ENCODE measurements at regions not wholly inside any gene's neighbourhood (a gene's known extent, or its start where the extent isn't known, plus 50 kb on each side); places are given as distances from the start of the nearest gene placed in this dataset.

- intact Hi-C loops (cut with DNase I; ENCODE audit: low total_unique reads): loop anchor here (5.0 kb wide), 1 partner anchor 68 kb away; a partner anchor contains a TSS
- Histone ChIP-seq H3K27ac (peak overlapping the region; percentile 90 to 96), H3K4me1 (peaks cover 0 to 25% (median 3%) of the 10 kb centered on the region in 4 donors), H3K4me3 (peak overlapping the region; percentile 68 to 78), H3K9me3 (no peaks in the 10 kb centered on the region), H3K27me3 (no peaks in the 10 kb centered on the region), H3K36me3 (no peaks in the 10 kb centered on the region)
- peak in 1 of 2 experiments; percentile 18 for TF ChIP-seq CTCF (IDR thresholded peaks at IDR 0.05)
- DNase-seq: peak; percentile 93 to 96
Measured at GRCh38 chr6:26204332-26205160, 117.3 kb downstream of the HFE start.

- H3K27ac ChIP-seq: peak overlapping the region; percentile 90 to 96
- H3K4me1 ChIP-seq: peaks cover 0 to 19% (median 3%) of the 10 kb centered on the region in 4 donors
- DNase-seq: peak; percentile 76 to 88
- no peaks in the 10 kb centered on the region for H3K27me3 ChIP-seq
- no peak for TF ChIP-seq CTCF (IDR thresholded peaks at IDR 0.05)
- H3K4me3 ChIP-seq: peak overlapping the region; percentile 68 to 78
- H3K9me3 ChIP-seq: no peaks in the 10 kb centered on the region
- intact Hi-C loops (cut with DNase I; ENCODE audit: low total_unique reads): no loop called here
- no peaks in the 10 kb centered on the region for H3K36me3 ChIP-seq
Measured at GRCh38 chr6:26205161-26205624, 118.0 kb downstream of the HFE start.

- TF ChIP-seq CTCF (IDR thresholded peaks at IDR 0.05): no peak
- Histone ChIP-seq H3K27ac (peak overlapping the region; percentile 90 to 96), H3K27me3 (no peaks in the 10 kb centered on the region), H3K36me3 (no peaks in the 10 kb centered on the region), H3K4me1 (peaks cover 0 to 18% (median 3%) of the 10 kb centered on the region in 4 donors), H3K9me3 (no peaks in the 10 kb centered on the region), H3K4me3 (peak overlapping the region; percentile 68 to 78)
- DNase-seq: no peak
- intact Hi-C loops (cut with DNase I; ENCODE audit: low total_unique reads): no loop called here
Measured at GRCh38 chr6:26205625-26206574, 118.7 kb downstream of the HFE start.

GRCh38 chr6:26206868-26207801 lies 119.9 kb downstream of the HFE start:
- Histone ChIP-seq H3K27me3 (no peaks in the 10 kb centered on the region), H3K4me1 (peaks cover 0 to 18% (median 3%) of the 10 kb centered on the region in 4 donors), H3K4me3 (peak overlapping the region in 1 of 2 donors; percentile 78), H3K27ac (no peak overlapping the region), H3K36me3 (no peaks in the 10 kb centered on the region), H3K9me3 (no peaks in the 10 kb centered on the region)
- intact Hi-C loops (cut with DNase I; ENCODE audit: low total_unique reads): no loop called here
- no peak for TF ChIP-seq CTCF (IDR thresholded peaks at IDR 0.05)
- no peak for DNase-seq

- DNase-seq: no peak
- H3K4me3 ChIP-seq: no peak overlapping the region
- peaks cover 0 to 16% (median 4%) of the 10 kb centered on the region in 4 donors for H3K4me1 ChIP-seq
- H3K9me3 ChIP-seq: no peaks in the 10 kb centered on the region
- TF ChIP-seq CTCF (IDR thresholded peaks at IDR 0.05): no peak
- no peak overlapping the region for H3K27ac ChIP-seq
- no peaks in the 10 kb centered on the region for H3K36me3 ChIP-seq
- H3K27me3 ChIP-seq: no peaks in the 10 kb centered on the region
- intact Hi-C loops (cut with DNase I; ENCODE audit: low total_unique reads): no loop called here
Measured at GRCh38 chr6:26211963-26212362, 124.7 kb downstream of the HFE start.

All from tibial artery (tissue), 4 donors.